ENCODE measurements at regions not wholly inside any gene's neighbourhood (a gene's known extent, or its start where the extent isn't known, plus 50 kb on each side); places are given as distances from the start of the nearest gene placed in this dataset.
"Not testable (repeated sequence)": the region's sequence is repeated elsewhere in the genome, so short reads cannot be mapped to it uniquely, and the experiment has no call there.

DNA sequence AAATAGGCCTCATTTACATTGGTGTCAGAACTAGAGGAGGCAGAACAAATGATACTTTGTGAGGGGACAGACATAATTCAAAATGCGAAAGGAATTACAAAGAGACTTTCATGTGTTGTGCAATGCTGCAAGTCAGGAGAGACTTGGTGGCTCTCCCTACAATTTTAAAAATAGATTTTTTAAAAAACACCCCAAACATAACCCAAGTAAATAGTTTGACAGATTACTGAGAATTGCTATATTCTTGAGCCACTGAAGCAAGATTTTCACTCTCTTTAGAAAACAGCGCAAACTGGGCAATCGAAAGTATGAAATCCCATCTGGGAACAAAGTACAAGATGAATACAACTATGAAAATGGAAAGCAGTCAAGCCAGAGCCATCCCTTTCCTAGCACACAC is 126.3 kb upstream of the NPY start:
- no peak for DNase-seq (ENCODE audit: low spot score)
- TF ChIP-seq, protein P1, sequence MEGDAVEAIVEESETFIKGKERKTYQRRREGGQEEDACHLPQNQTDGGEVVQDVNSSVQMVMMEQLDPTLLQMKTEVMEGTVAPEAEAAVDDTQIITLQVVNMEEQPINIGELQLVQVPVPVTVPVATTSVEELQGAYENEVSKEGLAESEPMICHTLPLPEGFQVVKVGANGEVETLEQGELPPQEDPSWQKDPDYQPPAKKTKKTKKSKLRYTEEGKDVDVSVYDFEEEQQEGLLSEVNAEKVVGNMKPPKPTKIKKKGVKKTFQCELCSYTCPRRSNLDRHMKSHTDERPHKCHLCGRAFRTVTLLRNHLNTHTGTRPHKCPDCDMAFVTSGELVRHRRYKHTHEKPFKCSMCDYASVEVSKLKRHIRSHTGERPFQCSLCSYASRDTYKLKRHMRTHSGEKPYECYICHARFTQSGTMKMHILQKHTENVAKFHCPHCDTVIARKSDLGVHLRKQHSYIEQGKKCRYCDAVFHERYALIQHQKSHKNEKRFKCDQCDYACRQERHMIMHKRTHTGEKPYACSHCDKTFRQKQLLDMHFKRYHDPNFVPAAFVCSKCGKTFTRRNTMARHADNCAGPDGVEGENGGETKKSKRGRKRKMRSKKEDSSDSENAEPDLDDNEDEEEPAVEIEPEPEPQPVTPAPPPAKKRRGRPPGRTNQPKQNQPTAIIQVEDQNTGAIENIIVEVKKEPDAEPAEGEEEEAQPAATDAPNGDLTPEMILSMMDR (IDR thresholded peaks at IDR 0.05; ENCODE audit: extremely low read depth, missing control alignments): no peak

DNA sequence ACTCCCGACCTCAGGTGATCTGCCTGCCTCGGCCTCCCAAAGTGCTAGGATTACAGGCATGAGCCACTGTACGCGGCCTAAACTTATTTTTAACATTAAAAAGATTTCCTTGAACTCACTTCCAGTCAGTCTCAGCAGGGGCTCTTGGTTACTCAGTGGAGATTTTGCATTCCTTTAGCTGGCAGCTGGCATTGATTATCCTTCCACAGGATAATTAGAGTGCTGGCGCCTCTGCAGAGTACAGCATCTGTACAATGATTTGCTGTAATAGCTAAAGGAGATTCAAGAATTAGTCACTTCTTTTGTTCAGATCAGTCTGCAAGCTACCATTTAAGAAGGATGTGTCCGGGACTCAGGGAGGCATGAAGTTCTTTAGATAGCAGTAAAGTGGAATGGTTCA is 125.0 kb upstream of the NPY start:
- DNase-seq (ENCODE audit: low spot score): no peak
- TF ChIP-seq, protein P1 (IDR thresholded peaks at IDR 0.05; ENCODE audit: extremely low read depth, missing control alignments): no peak

DNA sequence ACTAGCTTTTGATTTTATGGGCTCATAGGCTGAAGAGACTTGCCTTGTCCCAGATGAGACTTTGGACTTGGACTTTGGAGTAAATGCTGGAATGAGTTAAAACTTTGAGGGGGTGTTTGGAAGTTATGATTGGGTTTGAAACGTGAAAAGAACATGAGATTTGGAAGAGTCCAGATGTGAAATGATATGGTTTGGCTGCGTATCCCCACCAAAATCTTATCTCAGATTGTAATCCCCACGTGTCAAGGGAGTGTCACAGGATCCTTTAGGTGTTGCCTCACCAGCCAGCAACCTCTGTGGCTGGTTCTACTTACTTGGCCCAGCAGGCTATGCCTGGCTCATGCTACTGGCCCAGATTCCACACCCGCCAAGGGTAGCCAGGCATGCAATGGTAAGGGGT is 119.6 kb upstream of the NPY start:
- TF ChIP-seq, protein P1 (IDR thresholded peaks at IDR 0.05; ENCODE audit: extremely low read depth, missing control alignments): no peak
- DNase-seq (ENCODE audit: low spot score): no peak

DNA sequence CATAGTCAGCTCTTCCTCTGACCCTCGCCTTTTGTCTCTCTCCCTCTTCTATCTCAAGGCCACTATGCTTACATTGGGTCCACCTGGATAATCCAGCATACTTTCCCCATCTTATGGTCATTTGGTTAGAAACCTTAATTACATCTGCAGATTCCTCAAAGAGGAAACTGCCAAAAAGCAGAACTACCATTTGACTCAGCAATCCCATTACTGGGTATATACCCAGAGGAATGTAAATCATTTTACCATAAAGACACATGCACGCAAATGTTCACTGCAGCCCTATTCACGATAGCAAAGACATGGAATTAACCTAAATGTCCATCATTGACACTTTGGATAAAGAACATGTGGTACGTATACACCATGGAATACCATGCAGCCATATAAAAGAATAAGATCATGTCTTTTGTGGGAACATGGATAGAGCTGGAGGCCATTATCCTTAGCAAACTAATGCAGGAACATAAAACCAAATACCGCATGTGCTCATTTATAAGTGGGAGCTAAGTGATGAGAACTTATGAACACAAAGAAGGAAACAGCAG is 114.8 kb upstream of the NPY start:
- DNase-seq (ENCODE audit: low spot score): no peak
- TF ChIP-seq, protein P1 (IDR thresholded peaks at IDR 0.05; ENCODE audit: extremely low read depth, missing control alignments): no peak

DNA sequence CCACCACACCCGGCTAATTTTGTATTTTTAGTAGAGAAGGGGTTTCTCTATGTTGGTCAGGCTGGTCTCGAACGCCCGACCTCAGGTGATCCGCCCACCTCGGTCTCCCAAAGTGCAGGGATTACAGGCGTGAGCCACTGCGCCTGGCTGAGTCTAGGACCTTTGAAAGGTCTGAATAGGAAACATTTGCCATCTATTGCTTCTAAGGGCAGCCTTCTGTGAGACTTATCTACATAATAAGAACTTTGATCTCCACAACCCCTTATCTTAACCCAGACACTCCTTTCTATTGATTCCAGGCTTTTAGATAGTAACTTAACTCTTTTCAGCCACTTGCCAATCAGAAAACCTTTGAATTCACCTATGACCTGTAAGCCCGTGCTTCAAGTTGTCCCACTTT is 112.0 kb upstream of the NPY start:
- not testable (repeated sequence) for DNase-seq (ENCODE audit: low spot score)

DNA sequence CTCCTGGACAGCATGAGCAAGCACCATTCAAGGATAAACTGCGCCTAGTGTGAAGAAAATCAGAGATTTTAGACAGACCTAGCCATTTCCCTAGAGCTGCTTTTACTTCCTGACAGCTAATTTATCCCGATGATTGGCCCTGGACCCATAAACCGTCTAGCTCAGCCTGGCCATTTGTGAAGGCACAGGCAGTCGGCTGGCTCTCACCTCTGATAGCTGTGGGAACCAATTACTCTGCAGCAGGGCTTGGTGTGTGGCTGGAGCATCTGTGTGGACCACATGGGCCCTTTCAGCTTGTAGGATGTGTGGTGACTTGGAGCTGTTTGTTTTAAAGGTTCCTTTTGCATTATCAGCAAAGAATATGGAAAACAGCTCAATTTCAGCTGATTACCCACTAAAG is 111.1 kb upstream of the NPY start:
- TF ChIP-seq, protein P1 (IDR thresholded peaks at IDR 0.05; ENCODE audit: extremely low read depth, missing control alignments): no peak
- DNase-seq (ENCODE audit: low spot score): no peak

DNA sequence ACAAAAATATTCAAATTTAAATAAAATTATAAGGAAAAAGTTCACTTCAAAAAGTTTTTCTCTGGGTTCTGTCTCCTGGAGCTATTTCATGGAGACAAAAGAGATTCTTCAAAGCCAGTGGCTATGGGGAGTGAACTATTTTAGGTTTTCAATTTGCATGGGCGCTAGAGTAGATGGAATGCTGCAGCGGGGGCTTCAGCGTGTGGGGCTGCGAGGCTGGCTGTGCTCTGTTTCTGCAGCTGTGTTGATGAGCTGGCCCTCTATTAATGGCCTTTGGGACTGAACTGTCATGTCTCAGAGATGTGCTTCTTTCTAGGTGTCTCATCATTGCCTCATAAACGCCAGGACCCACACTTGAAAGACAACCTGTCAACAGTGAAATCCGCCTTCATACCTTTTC is 108.4 kb upstream of the NPY start:
- TF ChIP-seq, protein P1 (IDR thresholded peaks at IDR 0.05; ENCODE audit: extremely low read depth, missing control alignments): no peak
- DNase-seq (ENCODE audit: low spot score): no peak

DNA sequence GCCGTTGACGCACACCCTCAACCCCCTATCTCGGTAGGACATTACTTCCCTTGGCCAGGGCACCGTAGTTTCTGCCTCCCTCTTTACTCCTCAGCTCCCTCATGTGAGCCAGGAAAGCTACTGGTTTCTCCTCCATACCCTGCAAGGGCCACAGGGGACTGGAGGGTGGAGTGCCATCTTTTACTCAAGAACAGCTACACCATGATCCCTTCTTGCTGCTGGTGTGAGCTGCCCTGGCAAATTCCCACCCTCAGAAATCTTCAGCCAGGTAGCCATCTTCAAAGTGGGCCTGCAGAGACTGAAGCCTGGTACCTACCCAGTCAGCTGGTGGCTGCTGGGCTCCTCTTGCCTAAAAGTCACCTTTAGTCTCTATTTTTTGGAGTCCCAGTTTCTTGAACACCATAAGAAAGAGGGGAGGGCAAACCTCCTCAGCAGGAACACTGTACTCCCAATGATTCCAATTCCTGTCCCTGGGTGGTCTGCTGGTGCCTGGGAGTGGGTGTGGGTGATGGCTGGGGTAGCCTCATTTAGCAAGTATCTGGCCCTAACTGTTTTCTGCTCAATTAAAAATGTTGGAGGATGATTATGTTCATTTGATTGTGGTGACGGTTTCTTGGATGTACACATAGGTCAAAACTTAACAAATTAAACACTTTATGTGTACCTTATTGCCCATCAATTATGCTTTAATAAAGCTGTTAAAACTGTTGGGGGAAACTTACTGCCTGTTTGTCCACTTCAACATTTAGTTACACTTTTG is 105.0 kb upstream of the NPY start:
- TF ChIP-seq, protein P1 (IDR thresholded peaks at IDR 0.05; ENCODE audit: extremely low read depth, missing control alignments): no peak
- DNase-seq (ENCODE audit: low spot score): no peak

All from GM20000 (cell line).